A673 (cell line): ENCODE measurements at regions not wholly inside any gene's neighbourhood (a gene's known extent, or its start where the extent isn't known, plus 50 kb on each side); places are given as distances from the start of the nearest gene placed in this dataset.
A peak's percentile ranks its signal among the peaks of the same experiment; 100 is the strongest.

Experiments
- EZH2 ChIP-seq: fragments of 200-600 bp; sonication (generic); IDR thresholded peaks from 2 replicates; pipeline ENCODE4 v1.6.1; 2017; ENCODE audit warnings: borderline replicate concordance, low read depth, mild to moderate bottlenecking, mixed read lengths, antibody characterized with exemption, low read length; ENCODE audit not compliant: poor library complexity, severe bottlenecking
- TF ChIP-seq, protein P1 (sequence below): fragments of 300-800, 200-600 bp; sonication (generic); conservative IDR thresholded peaks from 2 replicates; pipeline ENCODE4 v1.5.1; 2017; ENCODE audit warnings: low read depth, mild to moderate bottlenecking, antibody characterized with exemption, low read length, moderate library complexity, mixed read lengths

DNA sequence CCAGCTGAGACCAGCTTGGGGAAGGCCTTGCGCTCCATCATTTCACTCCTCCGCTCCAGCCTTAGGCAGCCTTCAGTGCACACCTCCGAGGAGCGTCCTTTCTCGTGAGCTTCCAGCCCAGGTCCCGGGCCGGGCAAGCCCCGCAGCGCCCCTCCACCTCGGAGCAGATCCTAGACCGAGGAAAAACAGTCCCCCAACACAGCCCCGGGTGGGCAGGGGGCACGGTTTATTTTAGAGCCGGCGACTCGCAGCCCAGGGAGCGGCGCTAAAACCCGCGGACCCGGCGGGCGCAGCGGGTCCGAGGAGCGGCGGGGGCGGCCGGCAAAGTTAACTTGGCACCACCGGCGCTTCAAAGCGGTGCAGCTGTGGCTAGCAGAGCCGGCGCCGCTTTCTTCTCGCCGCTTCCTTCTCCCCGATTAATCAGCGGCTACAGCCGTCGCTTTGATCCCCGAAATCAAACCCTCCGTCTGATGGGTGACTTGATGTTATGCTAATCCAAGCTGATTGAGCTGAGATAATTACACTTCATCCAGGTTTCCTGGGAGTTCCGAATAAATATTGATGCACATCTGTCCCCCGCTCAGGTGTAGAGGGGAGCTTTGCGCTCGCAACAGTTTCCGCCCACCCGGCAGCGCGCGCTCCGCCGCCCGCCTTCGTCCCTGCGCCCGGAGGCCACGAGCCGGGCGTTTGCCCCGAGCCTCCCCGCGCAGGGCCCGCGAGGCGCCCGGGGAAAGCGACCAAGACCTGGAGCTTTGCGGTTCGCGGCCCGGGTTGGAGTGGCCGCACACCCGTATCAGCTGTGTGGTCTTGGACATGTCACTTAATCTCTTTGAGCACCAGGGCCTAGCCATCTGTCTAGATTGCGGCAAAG lies 192.7 kb downstream of the BUD13 start:
- TF ChIP-seq, protein P1, sequence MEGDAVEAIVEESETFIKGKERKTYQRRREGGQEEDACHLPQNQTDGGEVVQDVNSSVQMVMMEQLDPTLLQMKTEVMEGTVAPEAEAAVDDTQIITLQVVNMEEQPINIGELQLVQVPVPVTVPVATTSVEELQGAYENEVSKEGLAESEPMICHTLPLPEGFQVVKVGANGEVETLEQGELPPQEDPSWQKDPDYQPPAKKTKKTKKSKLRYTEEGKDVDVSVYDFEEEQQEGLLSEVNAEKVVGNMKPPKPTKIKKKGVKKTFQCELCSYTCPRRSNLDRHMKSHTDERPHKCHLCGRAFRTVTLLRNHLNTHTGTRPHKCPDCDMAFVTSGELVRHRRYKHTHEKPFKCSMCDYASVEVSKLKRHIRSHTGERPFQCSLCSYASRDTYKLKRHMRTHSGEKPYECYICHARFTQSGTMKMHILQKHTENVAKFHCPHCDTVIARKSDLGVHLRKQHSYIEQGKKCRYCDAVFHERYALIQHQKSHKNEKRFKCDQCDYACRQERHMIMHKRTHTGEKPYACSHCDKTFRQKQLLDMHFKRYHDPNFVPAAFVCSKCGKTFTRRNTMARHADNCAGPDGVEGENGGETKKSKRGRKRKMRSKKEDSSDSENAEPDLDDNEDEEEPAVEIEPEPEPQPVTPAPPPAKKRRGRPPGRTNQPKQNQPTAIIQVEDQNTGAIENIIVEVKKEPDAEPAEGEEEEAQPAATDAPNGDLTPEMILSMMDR, result no peak
- TF ChIP-seq EZH2, result peak; percentile 98
